ENCODE measurements at regions not wholly inside any gene's neighbourhood (a gene's known extent, or its start where the extent isn't known, plus 50 kb on each side); places are given as distances from the start of the nearest gene placed in this dataset.

DNA sequence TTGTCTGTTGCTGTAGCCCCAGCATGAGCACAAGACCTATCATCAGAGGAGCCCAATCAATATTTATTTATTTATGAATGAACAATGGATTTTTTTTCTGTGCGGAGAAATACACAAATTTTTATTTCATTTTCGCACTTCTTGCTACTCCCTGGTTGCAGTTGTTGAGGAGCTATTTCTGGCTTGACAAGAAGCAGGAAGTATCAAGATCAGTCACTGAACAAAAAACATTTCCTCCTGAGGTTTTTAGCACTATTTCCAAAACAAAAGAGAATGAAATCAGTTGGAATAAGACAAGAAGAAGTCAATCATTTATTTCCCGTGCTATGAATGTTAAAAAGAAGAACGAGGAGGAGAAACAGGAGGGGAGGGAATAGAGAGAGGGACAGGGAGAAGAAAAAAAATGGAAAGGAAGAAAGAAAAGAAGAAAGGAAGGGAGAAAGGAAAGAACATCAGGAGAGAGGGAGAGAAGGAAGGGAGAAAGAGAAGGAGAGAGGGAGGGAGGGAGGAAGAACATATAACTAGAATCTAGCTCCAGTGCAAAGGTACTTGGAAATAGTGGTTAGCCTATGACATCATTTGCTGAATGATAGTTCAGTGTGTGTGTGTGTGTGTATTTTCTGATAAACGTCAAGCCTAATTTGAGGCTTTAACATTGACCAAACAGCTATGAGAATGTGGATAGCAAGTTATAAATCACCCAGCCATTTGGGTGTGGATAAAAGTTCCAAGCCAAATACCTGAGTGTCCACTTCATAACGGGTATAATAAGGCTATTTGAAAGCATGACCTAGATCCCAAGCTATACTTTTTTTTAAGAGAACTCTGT lies 586.0 kb downstream of the EBF1 start:
- TF ChIP-seq, protein P1, sequence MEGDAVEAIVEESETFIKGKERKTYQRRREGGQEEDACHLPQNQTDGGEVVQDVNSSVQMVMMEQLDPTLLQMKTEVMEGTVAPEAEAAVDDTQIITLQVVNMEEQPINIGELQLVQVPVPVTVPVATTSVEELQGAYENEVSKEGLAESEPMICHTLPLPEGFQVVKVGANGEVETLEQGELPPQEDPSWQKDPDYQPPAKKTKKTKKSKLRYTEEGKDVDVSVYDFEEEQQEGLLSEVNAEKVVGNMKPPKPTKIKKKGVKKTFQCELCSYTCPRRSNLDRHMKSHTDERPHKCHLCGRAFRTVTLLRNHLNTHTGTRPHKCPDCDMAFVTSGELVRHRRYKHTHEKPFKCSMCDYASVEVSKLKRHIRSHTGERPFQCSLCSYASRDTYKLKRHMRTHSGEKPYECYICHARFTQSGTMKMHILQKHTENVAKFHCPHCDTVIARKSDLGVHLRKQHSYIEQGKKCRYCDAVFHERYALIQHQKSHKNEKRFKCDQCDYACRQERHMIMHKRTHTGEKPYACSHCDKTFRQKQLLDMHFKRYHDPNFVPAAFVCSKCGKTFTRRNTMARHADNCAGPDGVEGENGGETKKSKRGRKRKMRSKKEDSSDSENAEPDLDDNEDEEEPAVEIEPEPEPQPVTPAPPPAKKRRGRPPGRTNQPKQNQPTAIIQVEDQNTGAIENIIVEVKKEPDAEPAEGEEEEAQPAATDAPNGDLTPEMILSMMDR (conservative IDR thresholded peaks at IDR 0.05; ENCODE audit: low read depth, low read length), result no peak
- no peak for DNase-seq (ENCODE audit: low read depth)
- H3K4me3 ChIP-seq (ENCODE audit: low read length), result no peak overlapping the region

DNA sequence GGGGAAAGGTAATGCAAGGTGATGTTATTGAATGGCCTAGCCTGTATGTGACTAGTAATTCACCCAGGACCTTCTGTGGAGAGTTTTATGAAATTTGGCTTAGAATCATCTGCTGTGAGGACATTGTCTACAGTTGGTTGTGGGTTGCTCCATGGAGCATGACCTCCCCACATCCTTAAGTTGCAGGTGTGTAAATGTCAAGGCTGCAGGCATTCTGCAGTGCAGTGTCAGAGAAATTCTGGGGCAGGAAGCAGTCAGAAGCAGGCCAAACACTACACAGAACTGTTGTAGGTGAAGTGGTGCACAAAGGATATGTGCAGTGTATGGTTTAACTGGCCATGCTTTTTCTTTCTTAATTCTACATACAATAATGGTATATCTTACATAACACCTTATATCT lies 588.3 kb downstream of the EBF1 start:
- no peak overlapping the region for H3K4me3 ChIP-seq (ENCODE audit: low read length)
- TF ChIP-seq, protein P1 (conservative IDR thresholded peaks at IDR 0.05; ENCODE audit: low read depth, low read length), result no peak

DNA sequence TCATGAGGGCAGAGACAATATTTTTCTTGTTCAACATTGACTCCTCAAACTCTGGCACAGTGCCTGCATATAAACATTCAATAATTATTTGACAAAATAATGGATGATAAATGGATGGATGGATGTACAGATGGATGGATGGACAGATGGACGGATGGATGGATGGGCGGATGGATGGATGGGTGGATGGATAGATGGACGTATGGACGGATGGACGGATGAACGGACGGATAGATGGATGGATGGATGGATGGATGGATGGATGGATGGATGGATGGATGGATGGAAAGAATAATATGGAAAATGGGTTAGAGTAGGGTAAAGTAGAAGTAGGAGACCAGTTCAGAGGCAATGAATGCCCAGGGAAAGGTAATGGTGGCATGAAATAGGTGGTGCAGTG lies 589.2 kb downstream of the EBF1 start:
- no peak for DNase-seq (ENCODE audit: low read depth)
- TF ChIP-seq, protein P1 (conservative IDR thresholded peaks at IDR 0.05; ENCODE audit: low read depth, low read length), result no peak
- no peak overlapping the region for H3K4me3 ChIP-seq (ENCODE audit: low read length)

More for the DNA sequence above, 588.3 kb downstream of the EBF1 start:
- DNase-seq (ENCODE audit: low read depth), result no peak

GRCh38 chr5:158506648-158507047 lies 593.1 kb downstream of the EBF1 start:
- no peak overlapping the region for H3K4me3 ChIP-seq (ENCODE audit: low read length)
- TF ChIP-seq, protein P1 (conservative IDR thresholded peaks at IDR 0.05; ENCODE audit: low read depth, low read length), result no peak
- DNase-seq (ENCODE audit: low read depth), result no peak

DNA sequence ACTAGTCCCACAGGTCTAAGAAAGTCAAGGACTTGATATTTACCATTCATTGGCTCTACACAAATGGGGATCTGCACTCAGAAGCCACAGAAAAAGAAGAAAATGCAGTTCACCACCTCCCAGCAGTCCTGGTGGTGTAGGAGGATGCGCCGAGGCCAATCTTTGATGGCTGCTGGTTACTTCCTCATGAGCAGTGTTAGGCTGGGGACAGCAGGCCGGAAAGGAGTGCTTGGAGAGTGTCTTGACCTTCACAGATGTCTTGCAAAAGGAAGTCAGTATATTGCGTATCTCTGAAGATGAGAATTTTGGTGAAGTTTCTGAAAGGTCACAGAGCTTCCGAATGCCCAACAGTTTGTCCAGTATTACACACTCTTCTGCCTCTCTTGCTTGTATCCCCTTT lies 597.0 kb downstream of the EBF1 start:
- DNase-seq (ENCODE audit: low read depth), result no peak
- TF ChIP-seq, protein P1 (conservative IDR thresholded peaks at IDR 0.05; ENCODE audit: low read depth, low read length), result no peak
- H3K4me3 ChIP-seq (ENCODE audit: low read length), result no peak overlapping the region

DNA sequence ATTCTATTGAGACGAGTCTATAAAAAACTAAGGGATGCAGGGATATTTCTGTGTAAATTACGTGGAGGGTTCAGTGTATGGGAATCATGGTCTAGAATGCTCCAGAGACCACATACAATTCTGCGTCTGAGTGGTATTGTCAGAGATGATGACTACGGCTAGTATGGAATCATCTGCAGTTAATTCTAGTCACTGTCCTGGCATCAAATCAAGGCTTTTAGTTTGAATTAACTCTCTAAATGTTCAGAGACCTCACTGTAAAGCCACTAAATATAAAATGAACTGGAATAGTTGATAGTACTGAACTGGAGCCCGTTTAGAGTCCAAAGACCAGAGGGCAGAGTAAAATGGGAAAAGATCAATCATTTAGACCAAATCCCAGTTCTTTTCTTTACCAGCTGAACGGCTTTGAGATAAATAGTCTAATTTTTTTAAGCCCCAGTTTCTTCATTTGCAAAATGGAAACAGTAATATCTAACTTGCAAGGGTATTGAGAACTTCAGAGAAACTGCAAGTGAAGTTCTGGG lies 599.8 kb downstream of the EBF1 start:
- no peak for DNase-seq (ENCODE audit: low read depth)
- H3K4me3 ChIP-seq (ENCODE audit: low read length), result no peak overlapping the region
- TF ChIP-seq, protein P1 (conservative IDR thresholded peaks at IDR 0.05; ENCODE audit: low read depth, low read length), result no peak

Data from retinal pigment epithelial cell (primary cell).